ENCODE measurements at regions not wholly inside any gene's neighbourhood (a gene's known extent, or its start where the extent isn't known, plus 50 kb on each side); places are given as distances from the start of the nearest gene placed in this dataset.
"Not testable (repeated sequence)": the region's sequence is repeated elsewhere in the genome, so short reads cannot be mapped to it uniquely, and the experiment has no call there.

DNA sequence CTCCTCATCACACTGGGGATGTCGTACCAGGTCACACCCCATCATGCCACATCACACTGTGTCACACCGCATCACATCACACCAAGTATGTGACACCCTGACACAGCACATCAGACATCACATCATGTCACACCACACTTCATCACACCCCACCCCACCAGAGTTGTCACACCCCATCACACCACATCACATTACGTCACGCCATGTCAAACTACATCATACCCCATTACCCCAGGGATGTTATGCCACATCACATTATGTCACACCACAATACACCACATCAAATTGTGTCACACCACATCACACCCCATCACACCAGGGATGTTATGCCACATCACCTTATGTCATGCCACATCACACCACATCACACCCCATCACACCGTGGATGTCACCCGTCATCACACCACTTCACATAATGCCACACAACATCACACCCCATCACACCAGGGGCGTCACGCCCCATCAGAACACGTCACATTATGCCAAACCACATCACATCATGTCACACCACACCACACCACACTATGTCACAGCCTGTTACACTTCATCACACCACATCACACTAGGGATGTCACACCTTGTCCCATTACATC is 133.6 kb downstream of the TMEM121 start:
- no peak overlapping the region for H3K4me3 ChIP-seq (ENCODE audit: low read depth, low read length)
- DNase-seq (ENCODE audit: low read depth) = no peak
- no peaks in the 10 kb centered on the region for H3K27me3 ChIP-seq (ENCODE audit: control insufficient read depth, insufficient read depth, low read length)
- no peaks in the 10 kb centered on the region for H3K36me3 ChIP-seq (ENCODE audit: control insufficient read depth, insufficient read depth, low read length)
- TF ChIP-seq, protein P1, sequence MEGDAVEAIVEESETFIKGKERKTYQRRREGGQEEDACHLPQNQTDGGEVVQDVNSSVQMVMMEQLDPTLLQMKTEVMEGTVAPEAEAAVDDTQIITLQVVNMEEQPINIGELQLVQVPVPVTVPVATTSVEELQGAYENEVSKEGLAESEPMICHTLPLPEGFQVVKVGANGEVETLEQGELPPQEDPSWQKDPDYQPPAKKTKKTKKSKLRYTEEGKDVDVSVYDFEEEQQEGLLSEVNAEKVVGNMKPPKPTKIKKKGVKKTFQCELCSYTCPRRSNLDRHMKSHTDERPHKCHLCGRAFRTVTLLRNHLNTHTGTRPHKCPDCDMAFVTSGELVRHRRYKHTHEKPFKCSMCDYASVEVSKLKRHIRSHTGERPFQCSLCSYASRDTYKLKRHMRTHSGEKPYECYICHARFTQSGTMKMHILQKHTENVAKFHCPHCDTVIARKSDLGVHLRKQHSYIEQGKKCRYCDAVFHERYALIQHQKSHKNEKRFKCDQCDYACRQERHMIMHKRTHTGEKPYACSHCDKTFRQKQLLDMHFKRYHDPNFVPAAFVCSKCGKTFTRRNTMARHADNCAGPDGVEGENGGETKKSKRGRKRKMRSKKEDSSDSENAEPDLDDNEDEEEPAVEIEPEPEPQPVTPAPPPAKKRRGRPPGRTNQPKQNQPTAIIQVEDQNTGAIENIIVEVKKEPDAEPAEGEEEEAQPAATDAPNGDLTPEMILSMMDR (IDR thresholded peaks at IDR 0.05; ENCODE audit: insufficient read depth, low read length, poor library complexity, severe bottlenecking) = no peak

DNA sequence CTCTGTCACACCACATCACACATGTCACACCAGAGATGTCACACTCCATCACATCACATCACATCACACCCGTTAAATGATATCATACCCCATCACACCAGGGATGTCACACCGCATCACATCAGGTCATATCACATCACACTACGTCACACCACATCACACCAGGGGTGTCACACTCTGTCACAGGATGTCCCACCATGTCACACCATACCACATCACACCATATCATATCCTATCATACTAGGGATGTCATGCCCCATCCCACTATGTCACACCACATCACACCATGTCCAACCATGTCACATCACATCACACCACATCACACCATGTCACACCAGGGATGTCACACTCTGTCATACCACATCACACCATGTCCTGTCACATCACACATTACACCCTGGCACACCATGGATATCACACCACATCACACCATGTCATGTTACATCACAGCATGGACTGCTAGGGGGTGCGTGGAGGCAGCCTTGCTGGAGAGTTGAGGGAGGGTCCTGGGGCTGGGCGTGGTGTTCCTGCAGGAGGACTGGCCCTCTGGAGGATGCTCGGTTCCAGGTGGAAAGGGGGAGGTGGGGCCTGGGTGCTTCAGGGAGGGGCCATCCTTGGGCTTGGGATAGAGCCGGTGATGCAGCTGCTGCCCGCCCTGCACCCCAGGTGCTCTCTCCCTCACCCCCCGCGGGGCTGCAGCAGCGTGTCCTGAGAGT is 134.6 kb downstream of the TMEM121 start:
- no peaks in the 10 kb centered on the region for H3K27me3 ChIP-seq (ENCODE audit: control insufficient read depth, insufficient read depth, low read length)
- no peak for DNase-seq (ENCODE audit: low read depth)
- TF ChIP-seq, protein P1 (IDR thresholded peaks at IDR 0.05; ENCODE audit: insufficient read depth, low read length, poor library complexity, severe bottlenecking) = no peak
- no peak overlapping the region for H3K4me3 ChIP-seq (ENCODE audit: low read depth, low read length)
- no peaks in the 10 kb centered on the region for H3K36me3 ChIP-seq (ENCODE audit: control insufficient read depth, insufficient read depth, low read length)

DNA sequence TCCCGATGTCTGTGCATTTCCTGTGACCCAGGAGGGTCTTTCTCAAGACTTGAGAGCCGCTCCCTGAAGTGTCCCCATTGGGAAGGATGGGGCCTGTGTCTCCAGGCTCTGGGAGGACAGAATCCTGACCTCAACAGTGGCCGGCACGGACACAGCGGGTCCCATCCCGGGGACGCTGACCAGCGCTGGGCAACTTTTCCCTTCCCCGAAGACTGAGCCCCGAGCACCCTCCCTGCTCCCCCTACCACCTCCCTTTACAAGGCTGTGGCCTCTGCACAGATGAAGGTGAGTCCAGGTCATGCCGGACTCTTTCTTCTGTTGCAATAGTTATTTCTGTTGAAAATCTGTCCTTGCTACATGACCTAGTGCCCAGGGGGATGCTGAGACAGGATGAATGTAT is 135.7 kb downstream of the TMEM121 start:
- H3K27me3 ChIP-seq (ENCODE audit: control insufficient read depth, insufficient read depth, low read length); DNase-seq (ENCODE audit: low read depth); H3K36me3 ChIP-seq (ENCODE audit: control insufficient read depth, insufficient read depth, low read length); H3K4me3 ChIP-seq (ENCODE audit: low read depth, low read length): not testable (repeated sequence)

DNA sequence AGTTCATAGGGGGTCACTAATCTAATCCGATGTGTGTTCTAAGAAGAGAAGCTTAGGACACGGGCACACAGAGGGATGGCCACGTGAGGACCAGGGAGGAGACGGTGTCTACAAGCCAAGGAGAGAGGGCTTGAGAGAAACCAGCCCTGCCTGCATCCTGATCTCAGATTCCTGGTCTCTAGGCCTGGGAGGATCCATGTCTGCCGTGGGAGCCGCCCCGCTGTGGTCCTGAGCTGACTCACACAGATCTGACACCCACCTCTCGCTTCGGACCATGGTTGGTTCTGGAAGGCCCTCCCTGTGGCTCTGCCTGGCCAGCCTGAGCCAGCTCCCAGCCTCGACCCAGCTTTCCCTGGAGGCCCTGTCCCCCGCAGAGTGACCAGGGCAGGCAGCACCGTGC is 136.2 kb downstream of the TMEM121 start:
- H3K36me3 ChIP-seq (ENCODE audit: control insufficient read depth, insufficient read depth, low read length); DNase-seq (ENCODE audit: low read depth); H3K4me3 ChIP-seq (ENCODE audit: low read depth, low read length); H3K27me3 ChIP-seq (ENCODE audit: control insufficient read depth, insufficient read depth, low read length): not testable (repeated sequence)

DNA sequence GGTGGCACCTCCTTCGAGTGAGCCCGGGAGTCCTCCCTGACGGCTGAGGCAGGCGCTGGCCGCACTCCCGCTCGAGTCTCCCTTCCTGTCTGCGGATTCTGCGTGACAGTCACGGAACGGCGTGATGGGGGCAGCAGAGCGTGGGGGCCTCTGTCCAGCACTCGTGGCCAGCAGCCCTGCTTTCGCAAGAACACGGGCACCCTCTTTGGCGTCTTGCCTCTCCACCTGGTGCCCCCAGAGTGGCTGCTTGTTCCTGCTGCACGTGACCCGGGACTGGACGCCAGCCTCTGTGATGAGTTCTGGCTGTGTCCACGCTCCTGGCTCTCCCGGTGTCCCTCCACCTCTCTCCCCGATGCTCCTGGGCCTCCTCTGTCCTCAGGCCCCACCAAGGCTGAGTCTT is 136.9 kb downstream of the TMEM121 start:
- DNase-seq (ENCODE audit: low read depth); H3K27me3 ChIP-seq (ENCODE audit: control insufficient read depth, insufficient read depth, low read length); H3K36me3 ChIP-seq (ENCODE audit: control insufficient read depth, insufficient read depth, low read length); H3K4me3 ChIP-seq (ENCODE audit: low read depth, low read length): not testable (repeated sequence)

DNA sequence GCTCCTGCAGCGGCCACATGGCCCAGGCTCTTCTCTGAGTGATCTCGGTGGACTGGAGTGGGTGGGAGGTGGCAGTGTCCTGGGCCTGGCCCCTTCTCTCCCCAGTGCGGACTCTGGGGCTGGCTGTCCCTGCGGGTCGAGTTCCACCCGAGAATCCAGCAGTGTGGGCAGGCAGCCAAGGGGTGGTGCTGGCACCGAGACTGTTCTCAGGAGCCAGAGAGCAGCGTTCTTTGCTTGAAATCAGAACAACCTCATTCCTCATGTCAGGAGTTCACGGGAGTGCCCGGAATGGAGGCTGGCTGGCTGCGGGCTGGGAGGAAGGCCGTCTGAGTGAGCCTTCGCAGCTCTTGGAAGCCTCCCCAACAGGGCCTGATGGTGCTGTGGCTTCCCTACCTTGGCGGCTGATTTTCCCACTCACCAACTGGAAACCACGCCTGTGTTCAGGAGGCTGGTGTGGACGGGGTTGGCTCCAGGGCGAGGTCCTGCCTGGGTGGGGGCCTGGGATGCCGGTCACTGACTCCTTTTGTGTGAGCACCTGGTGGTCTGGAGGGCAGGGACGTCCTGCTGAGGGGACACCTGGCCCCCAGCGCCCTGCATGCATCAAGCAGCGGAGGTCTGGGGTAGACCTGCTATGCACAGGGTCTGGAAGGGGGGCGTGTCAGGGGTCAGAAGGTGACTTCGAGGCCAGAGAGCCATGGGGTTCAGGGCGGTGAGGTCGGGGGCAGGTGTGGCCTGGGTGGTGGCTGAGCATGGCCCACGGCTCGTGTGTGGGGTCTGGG is 137.6 kb downstream of the TMEM121 start:
- H3K27me3 ChIP-seq (ENCODE audit: control insufficient read depth, insufficient read depth, low read length); H3K36me3 ChIP-seq (ENCODE audit: control insufficient read depth, insufficient read depth, low read length); H3K4me3 ChIP-seq (ENCODE audit: low read depth, low read length); DNase-seq (ENCODE audit: low read depth): not testable (repeated sequence)

DNA sequence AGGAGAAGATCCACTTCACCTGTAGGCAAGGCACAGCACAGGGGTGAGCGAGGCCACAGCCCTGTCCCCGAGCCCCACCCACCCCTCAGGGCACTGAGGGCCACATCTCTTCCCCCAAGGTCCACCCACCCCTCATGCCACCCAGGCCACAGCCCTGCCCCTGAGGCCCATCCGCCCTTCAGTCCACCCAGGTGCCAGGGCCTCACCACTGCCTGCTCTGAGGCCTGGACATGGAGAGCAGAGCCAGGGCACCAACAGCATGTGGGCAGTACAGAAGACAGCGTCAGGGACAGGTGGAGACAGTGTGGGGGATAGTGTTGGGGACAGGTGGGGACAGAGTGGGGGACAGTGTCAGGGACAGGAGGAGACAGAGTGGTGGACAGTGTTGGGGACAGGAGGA is 138.3 kb downstream of the TMEM121 start:
- TF ChIP-seq, protein P1 (IDR thresholded peaks at IDR 0.05; ENCODE audit: insufficient read depth, low read length, poor library complexity, severe bottlenecking) = no peak
- no peak overlapping the region for H3K4me3 ChIP-seq (ENCODE audit: low read depth, low read length)
- H3K27me3 ChIP-seq (ENCODE audit: control insufficient read depth, insufficient read depth, low read length) = no peaks in the 10 kb centered on the region
- H3K36me3 ChIP-seq (ENCODE audit: control insufficient read depth, insufficient read depth, low read length) = no peaks in the 10 kb centered on the region
- DNase-seq (ENCODE audit: low read depth) = no peak
